CD4-positive, alpha-beta T cell treated with Interleukin-15 for 1 hour (primary cell): ENCODE measurements at regions not wholly inside any gene's neighbourhood (a gene's known extent, or its start where the extent isn't known, plus 50 kb on each side); places are given as distances from the start of the nearest gene placed in this dataset.
"Not testable (repeated sequence)": the region's sequence is repeated elsewhere in the genome, so short reads cannot be mapped to it uniquely, and the experiment has no call there.

Experiments
- DNase-seq: peaks from one replicate; pipeline ENCODE4 v3.0.0-alpha.2; 2020

DNA sequence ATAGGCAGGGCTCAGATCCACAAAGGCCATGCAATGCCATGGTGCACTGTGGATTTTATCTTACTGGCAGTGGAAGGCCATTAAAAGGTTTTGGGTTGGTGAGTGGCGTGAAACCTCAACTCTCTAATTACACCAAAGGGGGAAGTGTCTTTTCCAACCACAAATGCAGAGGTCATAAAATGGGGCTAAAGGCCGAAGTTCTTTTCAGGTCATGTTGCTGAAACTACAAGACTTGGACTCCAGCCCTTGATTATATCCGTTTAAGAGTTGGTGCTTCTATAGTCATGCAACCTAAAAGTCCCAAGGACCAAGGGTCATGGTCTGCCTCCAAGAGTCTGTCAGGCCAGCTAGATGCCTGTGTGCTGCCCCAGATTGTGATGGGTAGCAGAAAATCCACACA lies 434.3 kb downstream of the RAB38 start:
- no peak for DNase-seq

DNA sequence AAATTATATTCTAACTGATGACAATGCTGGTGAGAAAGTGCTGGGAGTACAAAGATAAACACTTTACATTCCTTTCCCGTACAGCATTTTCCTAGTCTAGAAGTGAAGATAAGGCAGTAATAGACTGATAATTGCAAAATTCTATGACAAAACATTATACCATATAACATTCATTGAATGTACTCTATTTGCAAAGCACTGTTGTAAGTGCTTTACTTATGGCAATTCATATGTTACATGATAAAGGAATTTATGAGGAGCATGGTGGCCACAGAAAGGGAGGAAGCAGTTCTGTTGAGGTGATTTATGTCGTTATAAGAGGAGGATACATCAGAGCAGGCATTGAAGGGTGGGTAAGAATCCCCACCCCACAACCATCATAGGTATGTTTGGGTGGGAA lies 434.8 kb downstream of the RAB38 start:
- DNase-seq: no peak

DNA sequence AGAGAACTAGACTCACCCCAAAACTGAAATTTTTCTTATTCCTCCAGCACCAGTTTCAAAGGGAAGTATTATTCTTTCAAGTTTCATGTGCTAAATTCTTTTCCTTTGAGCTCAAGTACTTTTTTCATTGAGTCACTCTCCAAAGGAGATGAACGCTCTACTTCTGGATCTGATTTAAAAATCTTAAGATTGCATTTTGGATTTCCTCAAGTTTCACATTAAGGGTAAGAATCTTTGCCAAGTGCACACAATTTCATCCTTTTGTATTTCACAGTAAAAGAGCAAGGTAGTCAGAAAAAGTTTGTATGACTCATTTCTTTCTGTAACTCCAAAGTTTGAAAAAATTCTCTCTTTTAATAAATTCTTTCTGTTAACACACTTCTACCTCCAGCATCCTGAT lies 435.5 kb downstream of the RAB38 start:
- no peak for DNase-seq

DNA sequence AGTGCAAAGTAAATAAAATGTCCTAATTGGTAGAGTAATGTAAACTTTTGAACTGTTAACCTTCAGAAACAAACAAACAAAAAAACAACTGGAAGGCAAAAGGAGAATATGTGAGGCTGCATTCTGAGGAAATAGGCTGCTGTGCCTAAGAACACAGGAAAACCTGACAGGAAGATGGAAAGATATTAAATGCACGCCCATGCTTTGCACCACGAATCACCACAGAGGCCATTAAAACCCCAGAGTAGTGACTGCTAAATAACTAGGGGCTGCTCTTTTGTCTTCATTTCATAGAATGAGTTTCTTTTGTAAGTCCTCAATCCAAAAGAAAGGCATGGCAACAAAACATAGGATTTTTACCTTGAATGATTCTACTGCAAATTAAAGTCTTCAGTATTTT lies 436.0 kb downstream of the RAB38 start:
- no peak for DNase-seq

DNA sequence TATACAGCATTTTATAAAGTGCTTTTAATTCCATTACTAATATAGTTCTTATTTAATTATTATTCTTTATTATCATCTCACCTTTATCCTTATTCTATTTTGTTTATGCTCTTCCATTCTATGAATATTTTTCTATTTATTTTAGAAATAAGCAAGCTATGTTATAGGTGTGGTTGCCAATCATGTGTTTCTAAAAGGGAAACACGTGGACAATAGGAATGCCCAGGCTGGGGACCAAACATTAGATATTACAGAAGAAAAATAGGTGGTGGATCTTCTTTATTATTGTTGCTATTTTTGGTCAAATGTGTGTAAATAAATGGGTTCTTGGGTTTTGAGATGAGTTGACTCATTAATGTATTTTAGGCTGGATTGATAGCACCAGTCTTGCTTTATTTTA lies 438.3 kb downstream of the RAB38 start:
- no peak for DNase-seq

DNA sequence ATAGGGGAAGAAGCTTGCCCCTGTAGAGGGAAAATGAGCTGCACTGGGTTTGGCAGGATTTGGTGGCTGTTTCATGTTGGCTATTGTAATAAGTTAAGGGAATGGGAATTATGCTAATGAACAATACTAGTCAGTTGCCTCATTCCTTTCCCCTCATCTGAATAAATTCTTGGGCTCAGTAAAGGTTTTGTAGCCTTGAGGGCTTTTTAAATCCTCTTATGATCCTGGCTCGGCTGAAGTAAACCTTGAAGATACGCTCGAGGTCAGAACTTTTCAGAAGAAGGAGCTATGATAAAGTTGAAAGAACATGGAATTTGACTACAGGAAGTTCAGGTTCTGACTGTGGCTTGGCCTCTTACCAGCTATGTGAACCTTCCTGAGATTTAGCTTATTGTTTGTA lies 448.7 kb downstream of the RAB38 start:
- no peak for DNase-seq

DNA sequence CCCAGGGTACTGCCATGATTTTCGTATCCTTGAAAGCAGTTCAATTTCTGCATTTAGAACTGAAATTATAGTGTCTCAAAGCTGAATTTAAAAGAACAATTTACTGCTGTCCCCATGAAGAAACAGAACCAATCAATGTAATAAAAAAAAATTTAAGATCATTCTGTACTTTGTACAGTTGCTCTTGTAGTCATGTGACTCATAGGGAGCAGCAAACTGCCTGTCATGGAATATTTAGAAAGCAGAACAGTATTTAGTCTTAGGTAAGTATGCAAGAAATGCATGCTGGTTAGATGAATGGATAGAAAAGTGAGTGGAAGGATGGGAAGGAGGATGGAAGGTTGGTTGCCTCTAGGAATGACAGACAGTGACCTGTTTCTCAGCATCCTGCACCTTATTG lies 450.9 kb downstream of the RAB38 start:
- DNase-seq: no peak

DNA sequence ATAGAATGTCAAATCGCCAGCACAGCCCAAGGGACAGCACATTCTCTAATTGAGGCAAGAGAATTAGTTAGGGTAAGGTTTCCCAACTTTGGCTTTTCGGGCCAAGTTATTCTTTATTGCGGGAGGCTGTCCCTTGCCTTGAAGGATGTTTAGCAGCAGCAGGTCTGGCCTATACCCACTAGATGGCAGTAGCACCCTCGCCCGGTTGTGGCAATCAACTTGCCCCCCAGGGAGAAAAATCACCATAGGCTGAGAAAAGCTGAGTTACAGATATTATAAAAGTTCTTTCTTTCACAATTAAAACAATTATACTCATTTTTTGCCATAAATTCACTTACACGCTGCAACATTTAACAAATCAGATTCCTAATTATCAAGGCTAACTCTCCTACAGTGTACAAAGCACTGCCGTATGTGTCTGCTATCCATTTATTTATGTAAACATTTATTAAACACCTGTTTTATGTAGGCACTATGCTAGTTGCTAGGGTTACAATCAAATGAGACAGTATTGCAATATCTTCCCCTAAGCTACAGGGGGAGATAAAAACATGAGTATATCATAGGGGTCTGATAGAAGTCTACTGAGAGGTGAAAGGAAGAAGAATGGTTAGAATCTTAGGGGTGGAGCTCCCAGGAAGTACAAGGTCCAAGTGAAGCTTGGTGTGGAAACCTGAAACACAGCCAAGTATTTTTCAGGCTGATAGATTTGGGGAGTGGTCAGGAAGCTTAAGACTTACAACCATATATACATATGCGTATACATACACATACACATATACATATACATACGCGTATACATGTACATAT lies 452.3 kb downstream of the RAB38 start:
- DNase-seq: no peak

DNA sequence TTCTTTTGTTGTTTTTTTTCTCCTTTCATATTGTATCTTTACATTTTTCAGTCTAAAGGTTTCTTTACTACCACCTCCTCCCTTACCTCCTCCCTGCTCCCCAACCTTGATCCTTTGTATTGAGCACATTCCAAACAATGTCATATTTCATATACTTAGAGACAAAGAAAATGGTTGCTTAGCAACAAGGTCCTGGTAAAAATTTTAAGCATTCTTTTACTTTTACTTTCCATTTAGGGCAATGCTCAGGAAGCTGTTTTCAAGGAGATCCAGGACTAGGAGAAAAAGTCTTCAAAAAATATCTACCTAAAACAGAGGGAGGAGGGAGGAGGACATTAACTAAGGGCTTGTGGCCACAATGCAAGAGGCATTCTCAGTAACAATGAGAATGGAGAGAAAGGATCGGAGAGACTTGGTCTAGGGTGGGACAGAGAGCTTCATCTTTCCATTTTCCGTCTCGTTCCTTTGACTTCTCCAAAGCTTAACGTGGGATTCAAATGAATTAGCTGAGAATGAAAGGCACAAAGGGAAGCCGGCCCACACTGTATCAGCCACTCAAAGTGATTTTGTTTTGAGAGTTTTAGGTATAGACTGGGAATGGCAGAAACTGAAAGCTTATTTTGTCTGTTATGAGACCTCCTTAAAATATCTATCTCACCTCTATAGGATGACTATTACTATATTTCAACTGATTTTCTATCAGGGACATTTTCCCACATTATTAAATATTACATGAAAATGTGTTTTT lies 455.7 kb downstream of the RAB38 start:
- no peak for DNase-seq

DNA sequence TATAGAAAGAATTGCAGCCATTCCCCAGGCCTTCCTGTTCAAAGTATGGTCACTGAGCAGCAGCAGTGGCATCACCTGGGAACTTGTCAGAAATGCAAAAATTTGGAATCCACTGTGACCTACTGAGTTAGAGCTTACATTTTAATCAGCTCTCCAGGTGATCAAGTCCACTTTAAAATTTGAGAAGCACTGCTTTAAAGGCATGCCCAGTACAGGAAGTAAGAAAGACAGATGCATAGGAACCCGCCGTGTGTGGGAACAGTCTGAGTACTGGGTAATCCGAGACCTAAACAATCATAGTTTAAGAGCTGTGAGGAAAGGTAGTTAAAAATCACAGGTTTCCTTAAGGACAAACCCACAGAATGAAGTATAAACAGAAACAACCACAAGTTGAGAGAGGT lies 462.4 kb downstream of the RAB38 start:
- no peak for DNase-seq

DNA sequence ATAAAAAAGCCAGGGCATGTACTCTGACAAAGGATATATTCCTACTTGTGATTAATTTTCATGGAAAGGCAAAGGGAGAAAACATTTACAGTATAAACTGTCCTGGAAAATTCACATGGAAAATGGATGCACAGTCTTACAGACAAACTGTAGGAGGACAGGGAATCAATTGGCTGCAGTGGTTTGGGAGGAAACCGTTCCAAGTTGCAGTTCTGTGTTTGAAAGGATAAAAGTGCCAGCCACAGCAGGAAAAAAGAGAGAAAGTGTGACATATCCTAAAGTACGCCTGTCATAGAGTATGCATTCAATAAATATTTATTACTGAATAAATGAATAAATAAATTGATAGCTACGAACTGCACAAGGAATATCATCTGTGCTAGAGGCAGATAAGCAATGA lies 462.9 kb downstream of the RAB38 start:
- DNase-seq: no peak

DNA sequence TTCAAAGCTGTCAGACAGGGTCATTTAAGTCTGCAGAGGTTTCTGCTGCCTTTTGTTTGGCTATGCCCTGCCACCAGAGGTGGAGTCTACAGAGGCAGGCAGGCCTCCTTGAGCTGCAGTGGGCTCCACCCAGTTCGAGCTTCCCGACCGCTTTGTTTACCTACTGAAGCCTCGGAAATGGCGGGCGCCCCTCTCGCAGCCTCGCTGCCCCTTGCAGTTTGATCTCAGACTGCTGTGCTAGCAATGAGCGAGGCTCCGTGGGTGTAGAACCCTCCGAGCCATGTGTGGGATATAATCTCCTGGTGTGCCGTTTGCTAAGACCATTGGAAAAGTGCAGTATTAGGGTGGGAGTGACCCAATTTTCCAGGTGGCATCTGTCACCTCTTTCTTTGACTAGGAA lies 471.7 kb downstream of the RAB38 start:
- not testable (repeated sequence) for DNase-seq

DNA sequence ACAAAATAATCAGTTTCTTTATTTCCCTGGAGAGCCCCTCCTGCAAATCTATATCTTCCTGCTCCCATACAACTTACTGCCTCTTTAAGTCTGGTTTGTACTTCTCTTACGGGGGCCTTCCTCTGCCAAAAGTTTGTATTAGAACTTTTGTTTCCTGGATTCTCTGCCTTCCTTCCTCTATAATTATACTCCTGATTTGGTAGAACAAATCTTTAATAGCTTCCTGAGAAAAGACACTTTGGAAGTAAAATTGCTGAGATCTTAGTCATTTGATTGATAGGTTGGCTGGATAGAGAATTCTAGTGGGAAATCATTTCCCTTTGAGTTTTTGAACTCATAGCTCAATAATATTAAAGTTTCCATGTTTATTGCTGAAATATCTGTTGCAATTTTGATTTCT lies 499.2 kb downstream of the RAB38 start:
- DNase-seq: no peak

DNA sequence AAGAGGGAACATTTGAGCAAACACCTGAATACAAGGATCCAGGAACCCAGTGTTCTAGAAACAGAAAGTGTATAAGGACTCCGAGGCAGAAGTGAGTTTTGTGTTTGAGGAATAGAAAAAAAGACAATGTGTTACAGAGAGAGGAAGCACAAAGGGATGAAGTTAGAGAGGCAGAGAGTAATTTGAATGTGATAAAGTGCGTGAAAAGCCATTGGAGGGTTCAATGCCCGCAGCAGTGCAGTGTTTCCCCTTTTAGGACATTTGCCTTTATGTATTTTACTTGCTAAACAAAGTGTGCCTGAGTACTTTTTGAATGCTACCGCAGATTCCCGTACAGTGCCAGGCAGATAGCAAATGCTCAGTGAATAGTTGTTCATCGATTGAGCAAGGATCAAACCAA lies 508.5 kb downstream of the RAB38 start:
- no peak for DNase-seq

DNA sequence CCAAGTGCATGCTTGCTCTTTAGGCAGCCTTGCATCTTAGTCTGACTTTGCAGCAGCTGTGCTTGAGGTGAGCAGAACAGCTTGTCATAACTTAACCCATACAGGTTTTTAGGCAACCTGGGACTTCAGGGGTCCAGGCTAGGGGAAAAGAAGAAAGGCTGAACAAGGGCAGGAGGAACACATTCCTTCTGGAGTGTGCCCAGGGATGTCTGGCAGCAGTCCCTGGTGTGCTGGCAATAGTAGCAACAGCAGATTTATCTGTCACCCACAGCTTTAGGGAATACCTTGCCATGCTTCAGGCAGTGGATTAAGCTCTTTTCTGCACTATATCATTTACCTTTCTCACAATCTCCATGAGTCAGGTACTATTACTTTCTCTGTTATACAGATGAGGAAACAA lies 513.0 kb downstream of the RAB38 start:
- DNase-seq: no peak

DNA sequence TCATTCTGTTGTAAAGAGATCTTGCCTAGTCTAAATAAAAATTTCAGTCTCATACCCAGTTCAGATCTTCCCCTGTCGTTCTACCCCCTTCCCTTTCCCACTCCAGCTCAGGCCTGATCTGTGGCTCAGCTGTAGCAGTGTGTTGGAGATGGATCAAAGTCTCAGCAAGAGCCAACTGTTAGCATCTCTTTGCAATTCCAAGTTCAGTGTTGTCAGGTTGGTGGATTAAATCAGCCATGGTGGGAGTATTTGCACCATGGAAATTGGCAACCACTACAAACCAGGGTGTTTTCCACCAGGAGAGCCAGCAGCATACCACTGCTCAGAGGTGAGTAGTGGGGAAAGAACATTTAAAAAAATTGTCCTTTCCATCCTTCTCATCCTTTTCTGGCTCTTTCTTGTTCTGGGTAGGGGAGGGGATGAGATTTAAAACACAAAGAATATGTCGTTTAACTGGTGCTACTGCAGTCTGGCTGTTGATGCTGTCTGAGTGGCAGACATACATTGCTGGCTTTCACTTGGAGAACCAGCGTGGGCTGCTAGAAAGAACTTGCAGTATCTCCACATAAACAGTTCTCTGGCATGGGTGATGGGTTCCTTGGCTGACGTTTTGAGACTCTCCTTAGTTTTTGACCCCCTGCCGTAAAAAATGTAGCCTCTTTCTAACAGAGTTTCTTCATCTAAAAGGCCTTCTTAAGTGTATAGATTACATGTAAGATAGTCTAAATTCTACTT lies 514.1 kb downstream of the RAB38 start:
- DNase-seq: no peak

DNA sequence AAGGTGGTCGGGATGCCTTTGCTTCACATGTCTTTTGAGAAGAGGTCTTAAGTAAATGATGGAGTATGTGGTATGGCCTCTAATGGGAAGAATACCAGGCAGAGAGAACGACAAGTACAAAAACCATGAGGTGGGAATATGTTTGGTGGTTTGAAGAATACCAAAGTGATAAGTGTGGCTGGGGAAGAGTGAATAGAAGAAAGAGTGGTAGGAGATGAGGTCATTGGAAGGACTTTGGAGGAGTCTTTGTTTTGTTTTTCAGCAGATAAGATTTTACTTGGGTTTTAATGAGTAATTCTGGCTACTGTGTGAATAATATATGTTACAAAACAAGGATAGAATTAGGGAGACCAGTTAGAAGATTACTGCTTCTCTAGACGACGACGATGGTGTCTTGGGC lies 515.4 kb downstream of the RAB38 start:
- no peak for DNase-seq

DNA sequence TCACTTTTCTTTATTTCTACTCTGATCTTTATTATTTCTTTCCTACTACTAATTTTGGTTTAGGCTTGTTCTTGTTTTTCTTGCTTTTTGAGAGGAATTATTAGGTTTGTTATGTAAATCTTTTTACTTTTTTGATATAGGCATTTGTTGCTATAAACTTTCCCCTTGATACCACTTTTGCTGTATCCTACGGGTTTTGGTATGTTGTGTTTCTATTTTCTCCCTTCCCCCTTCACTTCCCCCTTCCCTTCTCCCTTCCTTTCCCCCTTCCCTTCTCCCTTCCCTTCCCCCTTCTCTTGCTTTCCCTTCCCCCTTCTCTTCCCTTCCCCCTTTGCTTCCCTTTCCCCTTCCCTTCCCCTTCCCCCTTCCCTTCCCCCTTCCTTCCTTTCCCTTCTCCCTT lies 529.6 kb downstream of the RAB38 start:
- DNase-seq: no peak

DNA sequence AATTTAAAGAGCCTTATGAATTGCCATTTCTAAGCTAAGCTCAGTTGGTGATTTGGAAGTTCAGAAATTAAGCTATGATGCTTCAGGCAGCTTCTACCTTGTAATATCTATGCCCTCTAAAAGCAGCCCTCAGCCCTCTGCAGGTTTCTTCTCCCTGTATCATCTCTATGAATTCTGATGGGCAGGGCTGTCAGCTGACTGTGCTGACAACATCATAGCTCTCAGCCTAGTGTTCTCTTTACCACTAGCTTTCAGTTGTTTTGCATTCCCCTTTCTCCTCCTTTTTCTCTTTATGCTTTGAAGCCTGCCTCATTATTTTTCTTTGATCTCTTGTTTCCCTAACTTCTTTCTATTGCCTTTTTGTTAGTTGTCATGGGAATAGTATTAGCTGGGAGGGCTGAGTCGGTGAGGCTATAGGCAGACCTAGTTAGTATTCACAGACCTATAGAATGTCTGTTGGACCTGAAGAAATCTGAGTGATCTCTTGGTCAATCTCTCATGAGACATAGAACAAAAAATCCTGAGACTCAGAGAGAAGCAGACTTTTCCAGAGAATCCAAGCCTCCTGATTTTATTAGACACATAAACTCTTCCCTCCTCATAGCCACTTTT lies 535.4 kb downstream of the RAB38 start:
- DNase-seq: no peak

DNA sequence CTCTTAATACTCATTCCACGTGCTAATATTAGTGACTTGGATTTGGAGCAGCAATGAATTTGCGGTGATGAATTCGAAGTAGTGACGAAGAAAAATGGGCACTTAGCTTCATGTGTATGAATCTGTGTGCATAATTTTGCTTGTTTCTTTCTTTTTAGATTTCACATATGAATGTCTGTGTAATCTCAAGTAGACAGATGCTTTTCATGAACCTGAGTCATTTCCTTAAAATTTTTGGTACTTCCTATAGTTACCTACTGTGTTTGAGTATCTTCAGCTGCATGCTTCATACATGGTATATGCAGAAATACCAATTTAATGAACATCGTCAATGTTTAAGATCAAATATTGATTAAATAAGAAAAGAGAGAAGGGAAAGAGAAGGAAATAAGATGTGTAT lies 540.2 kb downstream of the RAB38 start:
- DNase-seq: no peak

DNA sequence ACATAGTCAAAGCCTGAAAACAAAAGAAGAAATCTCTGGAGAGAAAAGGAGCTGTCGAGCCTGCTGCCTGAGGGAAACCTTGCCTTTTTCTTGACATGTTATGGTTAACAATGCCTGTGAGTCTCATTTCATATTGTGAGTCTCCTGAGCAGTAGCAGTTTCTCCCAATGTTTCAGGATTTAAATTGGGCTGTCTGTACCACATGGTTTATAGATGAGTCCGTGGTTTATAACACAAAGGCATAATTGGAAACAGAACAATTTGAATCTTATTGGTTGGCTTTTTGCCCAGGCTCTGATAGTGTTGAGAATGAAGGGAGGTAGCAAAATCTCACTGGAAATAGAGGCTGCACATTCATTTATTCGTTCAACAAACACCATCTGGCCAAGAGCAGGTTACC lies 540.9 kb downstream of the RAB38 start:
- DNase-seq: no peak

DNA sequence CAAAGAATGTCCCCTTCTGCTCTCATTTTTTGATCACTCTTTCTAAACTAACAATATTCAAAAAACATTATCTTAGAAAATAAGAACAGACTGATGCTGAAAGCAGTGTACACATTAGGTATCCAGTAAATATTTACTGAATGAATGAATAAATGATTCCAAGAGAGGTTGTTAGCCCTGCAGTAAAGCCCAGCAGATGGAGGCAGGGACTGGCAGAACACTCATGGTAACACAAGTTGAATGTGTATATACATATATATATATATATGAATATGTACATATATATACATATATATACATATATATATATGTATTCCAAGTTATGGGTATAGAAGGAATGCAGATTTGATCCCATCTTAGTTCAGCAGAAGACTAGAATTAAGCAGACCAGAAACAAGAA lies 546.3 kb downstream of the RAB38 start:
- no peak for DNase-seq

DNA sequence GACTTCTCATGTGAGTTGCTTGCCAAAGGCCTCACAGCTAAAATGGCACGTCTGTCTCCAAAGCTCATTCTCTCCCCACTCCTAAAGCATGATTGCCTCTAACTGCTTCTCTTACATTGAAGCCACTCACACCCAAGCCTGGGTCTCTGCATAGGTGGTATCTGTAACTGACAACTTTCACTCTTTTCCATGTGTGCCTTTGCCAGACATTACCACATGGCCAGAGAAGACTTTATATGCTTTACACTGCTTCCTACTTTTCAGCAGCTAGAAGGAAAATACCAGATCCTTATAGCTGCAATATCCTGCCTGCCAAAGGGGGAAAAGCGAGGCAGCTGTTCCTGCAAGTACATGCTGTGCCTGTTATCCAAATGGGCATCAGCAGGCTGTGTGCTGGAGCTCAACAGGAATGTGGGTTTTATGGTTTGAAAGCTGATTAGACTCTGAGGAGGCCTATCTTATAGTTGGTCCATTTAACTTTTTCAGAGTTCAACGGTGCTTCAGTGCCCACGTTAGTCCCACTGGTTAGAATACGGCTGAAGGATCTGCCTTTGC lies 547.1 kb downstream of the RAB38 start:
- DNase-seq: no peak
